ENCODE measurements at regions not wholly inside any gene's neighbourhood (a gene's known extent, or its start where the extent isn't known, plus 50 kb on each side); places are given as distances from the start of the nearest gene placed in this dataset.

- DNase-seq, result no peak
- no peak overlapping the region for H3K27ac Mint-ChIP-seq
- peaks cover 19% of the 10 kb centered on the region for H3K9me3 Mint-ChIP-seq
- no peak overlapping the region for H3K4me3 Mint-ChIP-seq
- no peaks in the 10 kb centered on the region for H3K36me3 Mint-ChIP-seq (ENCODE audit: low read depth)
- H3K27me3 Mint-ChIP-seq, result no peaks in the 10 kb centered on the region
- H3K4me1 Mint-ChIP-seq (ENCODE audit: low read depth), result no peaks in the 10 kb centered on the region
Observed at GRCh38 chr14:38425324-38425976, 169.6 kb upstream of the CLEC14A start.

- Mint-ChIP-seq H3K27ac (no peak overlapping the region), H3K27me3 (no peaks in the 10 kb centered on the region), H3K9me3 (peaks cover 18% of the 10 kb centered on the region), H3K4me1 (ENCODE audit: low read depth) (no peaks in the 10 kb centered on the region), H3K4me3 (no peak overlapping the region), H3K36me3 (ENCODE audit: low read depth) (no peaks in the 10 kb centered on the region)
- no peak for DNase-seq
Observed at GRCh38 chr14:38420048-38420447, 164.2 kb upstream of the CLEC14A start.

- H3K27ac Mint-ChIP-seq, result no peak overlapping the region
- H3K4me1 Mint-ChIP-seq (ENCODE audit: low read depth), result no peaks in the 10 kb centered on the region
- H3K9me3 Mint-ChIP-seq, result peaks cover 16% of the 10 kb centered on the region
- no peak for DNase-seq
- H3K36me3 Mint-ChIP-seq (ENCODE audit: low read depth), result no peaks in the 10 kb centered on the region
- no peak overlapping the region for H3K4me3 Mint-ChIP-seq
- H3K27me3 Mint-ChIP-seq, result no peaks in the 10 kb centered on the region
Observed at GRCh38 chr14:38419579-38419978, 163.7 kb upstream of the CLEC14A start.

- Mint-ChIP-seq H3K27me3 (no peaks in the 10 kb centered on the region), H3K4me3 (no peak overlapping the region), H3K27ac (no peak overlapping the region), H3K36me3 (ENCODE audit: low read depth) (no peaks in the 10 kb centered on the region), H3K9me3 (peaks cover 2% of the 10 kb centered on the region), H3K4me1 (ENCODE audit: low read depth) (no peaks in the 10 kb centered on the region)
- DNase-seq, result no peak
Observed at GRCh38 chr14:38412654-38413053, 156.8 kb upstream of the CLEC14A start.

- no peaks in the 10 kb centered on the region for H3K36me3 Mint-ChIP-seq (ENCODE audit: low read depth)
- H3K27ac Mint-ChIP-seq, result no peak overlapping the region
- H3K27me3 Mint-ChIP-seq, result no peaks in the 10 kb centered on the region
- no peak for DNase-seq
- no peaks in the 10 kb centered on the region for H3K9me3 Mint-ChIP-seq
- H3K4me3 Mint-ChIP-seq, result no peak overlapping the region
- H3K4me1 Mint-ChIP-seq (ENCODE audit: low read depth), result no peaks in the 10 kb centered on the region
Observed at GRCh38 chr14:38410442-38410841, 154.5 kb upstream of the CLEC14A start.

GRCh38 chr14:38409071-38409705 is 153.3 kb upstream of the CLEC14A start:
- Mint-ChIP-seq H3K27me3 (no peaks in the 10 kb centered on the region), H3K4me1 (ENCODE audit: low read depth) (no peaks in the 10 kb centered on the region), H3K27ac (no peak overlapping the region), H3K4me3 (no peak overlapping the region), H3K9me3 (no peaks in the 10 kb centered on the region), H3K36me3 (ENCODE audit: low read depth) (no peaks in the 10 kb centered on the region)
- DNase-seq, result no peak

- Mint-ChIP-seq H3K4me3 (no peak overlapping the region), H3K27ac (no peak overlapping the region), H3K27me3 (no peaks in the 10 kb centered on the region), H3K9me3 (no peaks in the 10 kb centered on the region), H3K36me3 (ENCODE audit: low read depth) (no peaks in the 10 kb centered on the region), H3K4me1 (ENCODE audit: low read depth) (no peaks in the 10 kb centered on the region)
- no peak for DNase-seq
Observed at GRCh38 chr14:38405851-38406635, 150.2 kb upstream of the CLEC14A start.

- Mint-ChIP-seq H3K36me3 (ENCODE audit: low read depth) (no peaks in the 10 kb centered on the region), H3K27me3 (no peaks in the 10 kb centered on the region), H3K4me3 (no peak overlapping the region), H3K9me3 (no peaks in the 10 kb centered on the region), H3K27ac (no peak overlapping the region), H3K4me1 (ENCODE audit: low read depth) (no peaks in the 10 kb centered on the region)
- DNase-seq, result no peak
Observed at GRCh38 chr14:38404616-38405015, 148.7 kb upstream of the CLEC14A start.

- no peaks in the 10 kb centered on the region for H3K36me3 Mint-ChIP-seq (ENCODE audit: low read depth)
- no peaks in the 10 kb centered on the region for H3K4me1 Mint-ChIP-seq (ENCODE audit: low read depth)
- no peak overlapping the region for H3K27ac Mint-ChIP-seq
- no peak overlapping the region for H3K4me3 Mint-ChIP-seq
- H3K9me3 Mint-ChIP-seq, result no peaks in the 10 kb centered on the region
- no peaks in the 10 kb centered on the region for H3K27me3 Mint-ChIP-seq
- DNase-seq, result no peak
Observed at GRCh38 chr14:38404100-38404541, 148.2 kb upstream of the CLEC14A start.

GRCh38 chr14:38400751-38401150 is 144.9 kb upstream of the CLEC14A start:
- no peaks in the 10 kb centered on the region for H3K36me3 Mint-ChIP-seq (ENCODE audit: low read depth)
- no peak overlapping the region for H3K27ac Mint-ChIP-seq
- H3K4me3 Mint-ChIP-seq, result no peak overlapping the region
- no peak for DNase-seq
- no peaks in the 10 kb centered on the region for H3K4me1 Mint-ChIP-seq (ENCODE audit: low read depth)
- H3K9me3 Mint-ChIP-seq, result no peaks in the 10 kb centered on the region
- H3K27me3 Mint-ChIP-seq, result no peaks in the 10 kb centered on the region

- DNase-seq, result no peak
- H3K9me3 Mint-ChIP-seq, result no peaks in the 10 kb centered on the region
- no peak overlapping the region for H3K27ac Mint-ChIP-seq
- no peaks in the 10 kb centered on the region for H3K27me3 Mint-ChIP-seq
- no peak overlapping the region for H3K4me3 Mint-ChIP-seq
- H3K4me1 Mint-ChIP-seq (ENCODE audit: low read depth), result no peaks in the 10 kb centered on the region
- H3K36me3 Mint-ChIP-seq (ENCODE audit: low read depth), result no peaks in the 10 kb centered on the region
Observed at GRCh38 chr14:38399652-38400051, 143.8 kb upstream of the CLEC14A start.

GRCh38 chr14:38394767-38395166 is 138.9 kb upstream of the CLEC14A start:
- H3K27me3 Mint-ChIP-seq, result no peaks in the 10 kb centered on the region

GRCh38 chr14:38394064-38394463 is 138.2 kb upstream of the CLEC14A start:
- Mint-ChIP-seq H3K36me3 (ENCODE audit: low read depth) (no peaks in the 10 kb centered on the region), H3K27ac (no peak overlapping the region), H3K4me1 (ENCODE audit: low read depth) (no peaks in the 10 kb centered on the region), H3K4me3 (no peak overlapping the region), H3K9me3 (no peaks in the 10 kb centered on the region), H3K27me3 (no peaks in the 10 kb centered on the region)
- DNase-seq, result no peak

More at GRCh38 chr14:38394767-38395166, 138.9 kb upstream of the CLEC14A start:
- Mint-ChIP-seq H3K4me1 (ENCODE audit: low read depth) (no peaks in the 10 kb centered on the region), H3K27ac (no peak overlapping the region), H3K4me3 (no peak overlapping the region), H3K9me3 (no peaks in the 10 kb centered on the region), H3K36me3 (ENCODE audit: low read depth) (no peaks in the 10 kb centered on the region)
- no peak for DNase-seq

GRCh38 chr14:38391334-38391733 is 135.4 kb upstream of the CLEC14A start:
- H3K9me3 Mint-ChIP-seq, result no peaks in the 10 kb centered on the region
- no peaks in the 10 kb centered on the region for H3K27me3 Mint-ChIP-seq
- H3K4me3 Mint-ChIP-seq, result no peak overlapping the region
- H3K27ac Mint-ChIP-seq, result no peak overlapping the region
- no peaks in the 10 kb centered on the region for H3K4me1 Mint-ChIP-seq (ENCODE audit: low read depth)
- DNase-seq, result no peak
- H3K36me3 Mint-ChIP-seq (ENCODE audit: low read depth), result no peaks in the 10 kb centered on the region

GRCh38 chr14:38389681-38390080 is 133.8 kb upstream of the CLEC14A start:
- DNase-seq, result no peak
- no peaks in the 10 kb centered on the region for H3K36me3 Mint-ChIP-seq (ENCODE audit: low read depth)
- no peaks in the 10 kb centered on the region for H3K9me3 Mint-ChIP-seq
- H3K4me3 Mint-ChIP-seq, result no peak overlapping the region
- no peaks in the 10 kb centered on the region for H3K27me3 Mint-ChIP-seq
- no peak overlapping the region for H3K27ac Mint-ChIP-seq
- no peaks in the 10 kb centered on the region for H3K4me1 Mint-ChIP-seq (ENCODE audit: low read depth)
